SK-N-SH treated with all-trans-retinoic acid at 6 μM for 48 hours (cell line): ENCODE measurements at regions not wholly inside any gene's neighbourhood (a gene's known extent, or its start where the extent isn't known, plus 50 kb on each side); places are given as distances from the start of the nearest gene placed in this dataset.

ENCODE experiments used
- ATAC-seq: fragments of 200-7000 bp; cut with Tn5 transposase; 3 replicates; pipeline ENCODE4 v1.9.1; 2020; ENCODE audit warnings: mild to moderate bottlenecking, moderate library complexity
- ARNTL ChIP-seq: fragments of 450-650 bp; formaldehyde crosslinking; IDR thresholded peaks from 2 replicates; pipeline ENCODE4 v1.5.0; 2020; ENCODE audit warnings: low read depth, mild to moderate bottlenecking, moderate library complexity, borderline replicate concordance
- CSDC2 ChIP-seq: fragments of 250-450 bp; sonication (Bioruptor Pico); IDR thresholded peaks from 2 replicates; pipeline ENCODE4 v1.5.0; 2020; ENCODE audit warnings: mild to moderate bottlenecking, moderate library complexity
- CSRNP3 ChIP-seq: fragments of 250-450 bp; sonication (Bioruptor Pico); IDR thresholded peaks from 2 replicates; pipeline ENCODE4 v1.5.1; 2021; ENCODE audit warnings: mild to moderate bottlenecking, moderate library complexity
- ESRRG ChIP-seq: fragments of 250-450 bp; sonication (Bioruptor Pico); IDR thresholded peaks from 2 replicates; pipeline ENCODE4 v1.6.1; 2021; ENCODE audit warnings: mild to moderate bottlenecking
- GLIS3 ChIP-seq: fragments of 250-450 bp; sonication (Bioruptor Pico); IDR thresholded peaks from 2 replicates; pipeline ENCODE4 v1.5.0; 2020; ENCODE audit warnings: mild to moderate bottlenecking, moderate library complexity
- ISL1 ChIP-seq: fragments of 250-450 bp; sonication (Bioruptor Pico); IDR thresholded peaks from 2 replicates; pipeline ENCODE4 v2.1.2; 2022; ENCODE audit warnings: mild to moderate bottlenecking, moderate library complexity
- OSR1 ChIP-seq: fragments of 250-450 bp; sonication (Bioruptor Pico); IDR thresholded peaks from 2 replicates; pipeline ENCODE4 v1.8.0; 2022; ENCODE audit warnings: moderate library complexity, mild to moderate bottlenecking, inconsistent platforms
- PPARA ChIP-seq: fragments of 250-450 bp; sonication (Bioruptor Pico); IDR thresholded peaks from 2 replicates; pipeline ENCODE4 v1.5.0; 2020; ENCODE audit warnings: mild to moderate bottlenecking, borderline replicate concordance
- SNAI2 ChIP-seq: fragments of 250-450 bp; sonication (Bioruptor Pico); IDR thresholded peaks from 2 replicates; pipeline ENCODE4 v1.5.0; 2020; ENCODE audit warnings: mild to moderate bottlenecking, moderate library complexity
- TCF4 ChIP-seq: fragments of 250-450 bp; sonication (Bioruptor Pico); IDR thresholded peaks from 2 replicates; pipeline ENCODE4 v1.8.0; 2021; ENCODE audit warnings: mild to moderate bottlenecking, moderate library complexity, borderline replicate concordance
- TOX ChIP-seq: fragments of 250-450 bp; sonication (Bioruptor Pico); IDR thresholded peaks from 2 replicates; pipeline ENCODE4 v1.8.0; 2021; ENCODE audit warnings: mild to moderate bottlenecking, moderate library complexity, borderline replicate concordance
- ZC3H10 ChIP-seq: fragments of 250-450 bp; sonication (Bioruptor Pico); IDR thresholded peaks from 2 replicates; pipeline ENCODE4 v1.5.1; 2021; ENCODE audit warnings: mild to moderate bottlenecking, moderate library complexity
- ZFP3 ChIP-seq: fragments of 250-450 bp; sonication (Bioruptor Pico); IDR thresholded peaks from 2 replicates; pipeline ENCODE4 v1.5.0; 2020; ENCODE audit warnings: mild to moderate bottlenecking, moderate library complexity
- ZFP30 ChIP-seq: fragments of 450-650 bp; formaldehyde crosslinking; IDR thresholded peaks from 2 replicates; pipeline ENCODE4 v1.5.0; 2022; ENCODE audit warnings: mild to moderate bottlenecking, moderate library complexity
- ZNF565 ChIP-seq: fragments of 450-650 bp; formaldehyde crosslinking; conservative IDR thresholded peaks from 2 replicates; pipeline ENCODE4 v1.5.0; 2020; ENCODE audit warnings: low read depth, mild to moderate bottlenecking, moderate library complexity
- ZNF70 ChIP-seq: fragments of 450-650 bp; formaldehyde crosslinking; IDR thresholded peaks from 2 replicates; pipeline ENCODE4 v1.5.0; 2020; ENCODE audit warnings: mild to moderate bottlenecking, moderate library complexity
- ZNF8 ChIP-seq: fragments of 450-650 bp; formaldehyde crosslinking; IDR thresholded peaks from 2 replicates; pipeline ENCODE4 v1.5.0; 2020; ENCODE audit warnings: mild to moderate bottlenecking, moderate library complexity
- TF ChIP-seq, protein P1 (sequence below): fragments of 250-450 bp; sonication (Bioruptor Pico); IDR thresholded peaks from 2 replicates; pipeline ENCODE4 v1.5.0; 2020; ENCODE audit warnings: mild to moderate bottlenecking, moderate library complexity
- TF ChIP-seq, protein P2 (sequence below): fragments of 250-450 bp; sonication (Bioruptor Pico); IDR thresholded peaks from 2 replicates; pipeline ENCODE4 v1.8.0; 2020; ENCODE audit warnings: mild to moderate bottlenecking, moderate library complexity, borderline replicate concordance
- TF ChIP-seq, protein P3 (sequence below): fragments of 250-450 bp; sonication (Bioruptor Pico); IDR thresholded peaks from 2 replicates; pipeline ENCODE4 v1.8.0; 2021; ENCODE audit warnings: low read depth, mild to moderate bottlenecking, moderate library complexity, borderline replicate concordance
- TF ChIP-seq, protein P4 (sequence below): fragments of 250-450 bp; sonication (Bioruptor Pico); IDR thresholded peaks from 2 replicates; pipeline ENCODE4 v1.5.1; 2020; ENCODE audit warnings: low read depth, mild to moderate bottlenecking, moderate library complexity

- no peak for ATAC-seq
- TF ChIP-seq SNAI2, result no peak
- no peak for TF ChIP-seq CSDC2 (CRISPR knock-in tag)
- TF ChIP-seq, protein P1, sequence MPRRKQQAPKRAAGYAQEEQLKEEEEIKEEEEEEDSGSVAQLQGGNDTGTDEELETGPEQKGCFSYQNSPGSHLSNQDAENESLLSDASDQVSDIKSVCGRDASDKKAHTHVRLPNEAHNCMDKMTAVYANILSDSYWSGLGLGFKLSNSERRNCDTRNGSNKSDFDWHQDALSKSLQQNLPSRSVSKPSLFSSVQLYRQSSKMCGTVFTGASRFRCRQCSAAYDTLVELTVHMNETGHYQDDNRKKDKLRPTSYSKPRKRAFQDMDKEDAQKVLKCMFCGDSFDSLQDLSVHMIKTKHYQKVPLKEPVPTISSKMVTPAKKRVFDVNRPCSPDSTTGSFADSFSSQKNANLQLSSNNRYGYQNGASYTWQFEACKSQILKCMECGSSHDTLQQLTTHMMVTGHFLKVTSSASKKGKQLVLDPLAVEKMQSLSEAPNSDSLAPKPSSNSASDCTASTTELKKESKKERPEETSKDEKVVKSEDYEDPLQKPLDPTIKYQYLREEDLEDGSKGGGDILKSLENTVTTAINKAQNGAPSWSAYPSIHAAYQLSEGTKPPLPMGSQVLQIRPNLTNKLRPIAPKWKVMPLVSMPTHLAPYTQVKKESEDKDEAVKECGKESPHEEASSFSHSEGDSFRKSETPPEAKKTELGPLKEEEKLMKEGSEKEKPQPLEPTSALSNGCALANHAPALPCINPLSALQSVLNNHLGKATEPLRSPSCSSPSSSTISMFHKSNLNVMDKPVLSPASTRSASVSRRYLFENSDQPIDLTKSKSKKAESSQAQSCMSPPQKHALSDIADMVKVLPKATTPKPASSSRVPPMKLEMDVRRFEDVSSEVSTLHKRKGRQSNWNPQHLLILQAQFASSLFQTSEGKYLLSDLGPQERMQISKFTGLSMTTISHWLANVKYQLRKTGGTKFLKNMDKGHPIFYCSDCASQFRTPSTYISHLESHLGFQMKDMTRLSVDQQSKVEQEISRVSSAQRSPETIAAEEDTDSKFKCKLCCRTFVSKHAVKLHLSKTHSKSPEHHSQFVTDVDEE (CRISPR knock-in tag), result no peak
- TF ChIP-seq PPARA (CRISPR knock-in tag), result no peak
- TF ChIP-seq TOX (CRISPR knock-in tag), result no peak
- no peak for TF ChIP-seq ESRRG
- no peak for TF ChIP-seq ZC3H10 (CRISPR knock-in tag)
- no peak for TF ChIP-seq ZNF70 (CRISPR knock-in tag)
- TF ChIP-seq, protein P2, sequence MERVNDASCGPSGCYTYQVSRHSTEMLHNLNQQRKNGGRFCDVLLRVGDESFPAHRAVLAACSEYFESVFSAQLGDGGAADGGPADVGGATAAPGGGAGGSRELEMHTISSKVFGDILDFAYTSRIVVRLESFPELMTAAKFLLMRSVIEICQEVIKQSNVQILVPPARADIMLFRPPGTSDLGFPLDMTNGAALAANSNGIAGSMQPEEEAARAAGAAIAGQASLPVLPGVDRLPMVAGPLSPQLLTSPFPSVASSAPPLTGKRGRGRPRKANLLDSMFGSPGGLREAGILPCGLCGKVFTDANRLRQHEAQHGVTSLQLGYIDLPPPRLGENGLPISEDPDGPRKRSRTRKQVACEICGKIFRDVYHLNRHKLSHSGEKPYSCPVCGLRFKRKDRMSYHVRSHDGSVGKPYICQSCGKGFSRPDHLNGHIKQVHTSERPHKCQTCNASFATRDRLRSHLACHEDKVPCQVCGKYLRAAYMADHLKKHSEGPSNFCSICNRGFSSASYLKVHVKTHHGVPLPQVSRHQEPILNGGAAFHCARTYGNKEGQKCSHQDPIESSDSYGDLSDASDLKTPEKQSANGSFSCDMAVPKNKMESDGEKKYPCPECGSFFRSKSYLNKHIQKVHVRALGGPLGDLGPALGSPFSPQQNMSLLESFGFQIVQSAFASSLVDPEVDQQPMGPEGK, result no peak
- no peak for TF ChIP-seq ISL1 (CRISPR knock-in tag)
- no peak for TF ChIP-seq ZFP30 (CRISPR knock-in tag)
- TF ChIP-seq, protein P3, sequence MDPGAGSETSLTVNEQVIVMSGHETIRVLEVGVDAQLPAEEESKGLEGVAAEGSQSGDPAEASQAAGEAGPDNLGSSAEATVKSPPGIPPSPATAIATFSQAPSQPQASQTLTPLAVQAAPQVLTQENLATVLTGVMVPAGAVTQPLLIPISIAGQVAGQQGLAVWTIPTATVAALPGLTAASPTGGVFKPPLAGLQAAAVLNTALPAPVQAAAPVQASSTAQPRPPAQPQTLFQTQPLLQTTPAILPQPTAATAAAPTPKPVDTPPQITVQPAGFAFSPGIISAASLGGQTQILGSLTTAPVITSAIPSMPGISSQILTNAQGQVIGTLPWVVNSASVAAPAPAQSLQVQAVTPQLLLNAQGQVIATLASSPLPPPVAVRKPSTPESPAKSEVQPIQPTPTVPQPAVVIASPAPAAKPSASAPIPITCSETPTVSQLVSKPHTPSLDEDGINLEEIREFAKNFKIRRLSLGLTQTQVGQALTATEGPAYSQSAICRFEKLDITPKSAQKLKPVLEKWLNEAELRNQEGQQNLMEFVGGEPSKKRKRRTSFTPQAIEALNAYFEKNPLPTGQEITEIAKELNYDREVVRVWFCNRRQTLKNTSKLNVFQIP (CRISPR knock-in tag), result no peak
- TF ChIP-seq ARNTL (CRISPR knock-in tag), result no peak
- TF ChIP-seq ZNF8, result no peak
These were observed 123.0 kb downstream of the IRS1 start for GRCh38 chr2:226676618-226677017.

- ATAC-seq, result peak; percentile 82
- no peak for TF ChIP-seq ZFP30 (CRISPR knock-in tag)
- TF ChIP-seq ZFP3 (CRISPR knock-in tag), result no peak
- no peak for TF ChIP-seq TCF4 (CRISPR knock-in tag)
- TF ChIP-seq TOX (CRISPR knock-in tag), result no peak
- TF ChIP-seq, protein P4, sequence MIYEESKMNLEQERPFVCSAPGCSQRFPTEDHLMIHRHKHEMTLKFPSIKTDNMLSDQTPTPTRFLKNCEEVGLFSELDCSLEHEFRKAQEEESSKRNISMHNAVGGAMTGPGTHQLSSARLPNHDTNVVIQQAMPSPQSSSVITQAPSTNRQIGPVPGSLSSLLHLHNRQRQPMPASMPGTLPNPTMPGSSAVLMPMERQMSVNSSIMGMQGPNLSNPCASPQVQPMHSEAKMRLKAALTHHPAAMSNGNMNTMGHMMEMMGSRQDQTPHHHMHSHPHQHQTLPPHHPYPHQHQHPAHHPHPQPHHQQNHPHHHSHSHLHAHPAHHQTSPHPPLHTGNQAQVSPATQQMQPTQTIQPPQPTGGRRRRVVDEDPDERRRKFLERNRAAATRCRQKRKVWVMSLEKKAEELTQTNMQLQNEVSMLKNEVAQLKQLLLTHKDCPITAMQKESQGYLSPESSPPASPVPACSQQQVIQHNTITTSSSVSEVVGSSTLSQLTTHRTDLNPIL (CRISPR knock-in tag), result no peak
- TF ChIP-seq ARNTL (CRISPR knock-in tag), result no peak
- no peak for TF ChIP-seq CSRNP3 (CRISPR knock-in tag)
- no peak for TF ChIP-seq OSR1 (CRISPR knock-in tag)
- no peak for TF ChIP-seq CSDC2 (CRISPR knock-in tag)
- TF ChIP-seq ESRRG, result no peak
- TF ChIP-seq ISL1 (CRISPR knock-in tag), result no peak
- TF ChIP-seq ZNF70 (CRISPR knock-in tag), result no peak
- no peak for TF ChIP-seq ZNF565 (CRISPR knock-in tag)
- TF ChIP-seq GLIS3, result no peak
- TF ChIP-seq PPARA (CRISPR knock-in tag), result no peak
- TF ChIP-seq, protein P1 (CRISPR knock-in tag), result no peak
These were observed 125.5 kb downstream of the IRS1 start for GRCh38 chr2:226674123-226674522.
